ENCODE measurements at regions not wholly inside any gene's neighbourhood (a gene's known extent, or its start where the extent isn't known, plus 50 kb on each side); places are given as distances from the start of the nearest gene placed in this dataset.

DNA sequence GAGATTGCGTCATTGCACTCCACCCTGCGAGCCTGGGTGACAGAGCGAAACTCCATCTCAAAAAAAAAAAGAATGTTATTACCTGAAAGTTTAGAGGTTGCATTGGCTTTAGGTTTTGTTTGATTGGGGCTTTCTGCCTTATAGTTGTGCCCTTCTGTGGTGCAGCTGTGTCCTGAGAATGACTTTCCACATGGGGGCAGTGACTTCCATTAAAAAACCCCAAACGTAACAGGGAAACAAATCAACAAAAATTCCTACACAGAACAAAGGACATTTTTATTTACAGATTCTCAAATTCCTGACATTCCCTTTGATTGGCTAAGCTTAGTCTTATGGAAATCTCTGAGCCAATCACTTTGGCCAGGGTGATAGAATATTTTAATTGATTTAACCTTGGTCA lies 154.1 kb upstream of the GPR149 start:
- H3K4me1 ChIP-seq, result no peaks in the 10 kb centered on the region
- no peak for DNase-seq
- no peaks in the 10 kb centered on the region for H3K27me3 ChIP-seq
- WGBS, 2 donors, result 74 to 81% methylated on average over 4 of the region's 4 CpGs
- H3K9me3 ChIP-seq, result peaks cover 0 to 10% (median 0%) of the 10 kb centered on the region in 11 donors
- H3K27ac ChIP-seq, result no peak overlapping the region
- no peaks in the 10 kb centered on the region for H3K36me3 ChIP-seq
- TF ChIP-seq CTCF (IDR thresholded peaks at IDR 0.05), result no peak
- intact Hi-C loops (cut with DNase I), result no loop called here
- ATAC-seq, result no peak
- no peak overlapping the region for H3K4me3 ChIP-seq

DNA sequence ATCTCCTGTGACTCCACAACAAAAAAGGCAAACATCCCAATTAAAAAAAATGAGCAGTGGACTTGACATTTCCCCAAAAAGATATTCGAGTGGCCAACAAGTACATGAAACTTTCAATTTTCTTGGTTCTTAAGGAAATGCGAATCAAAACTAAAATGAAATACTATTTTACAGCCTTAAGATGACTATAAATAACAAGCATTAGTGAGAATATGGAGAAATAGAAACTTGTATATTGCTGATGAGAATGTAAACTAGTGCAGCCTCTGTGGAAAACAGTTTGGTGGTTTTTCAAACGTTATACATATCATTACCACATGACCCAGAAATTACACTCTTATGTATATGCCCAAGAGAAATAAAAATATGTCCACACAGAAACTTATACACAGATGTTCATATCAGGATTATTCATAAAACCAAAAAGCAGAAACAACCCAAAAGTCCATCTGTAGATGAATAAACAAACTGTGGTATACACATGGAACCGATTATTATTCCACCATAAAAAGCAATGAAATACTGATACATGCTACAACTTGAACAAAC lies 153.2 kb upstream of the GPR149 start:
- no peak for ATAC-seq
- intact Hi-C loops (cut with DNase I), result no loop called here
- Histone ChIP-seq H3K27ac (no peak overlapping the region), H3K4me3 (no peak overlapping the region), H3K27me3 (no peaks in the 10 kb centered on the region), H3K4me1 (no peaks in the 10 kb centered on the region), H3K36me3 (no peaks in the 10 kb centered on the region), H3K9me3 (peaks cover 0 to 10% (median 0%) of the 10 kb centered on the region in 11 donors)
- DNase-seq, result no peak
- no peak for TF ChIP-seq CTCF (IDR thresholded peaks at IDR 0.05)
- 74 to 81% methylated on average over 4 of the region's 4 CpGs for WGBS, 2 donors

- Histone ChIP-seq H3K4me1 (no peaks in the 10 kb centered on the region), H3K36me3 (no peaks in the 10 kb centered on the region), H3K4me3 (no peak overlapping the region), H3K27me3 (no peaks in the 10 kb centered on the region), H3K27ac (no peak overlapping the region), H3K9me3 (peaks cover 0 to 13% (median 0%) of the 10 kb centered on the region in 11 donors)
- TF ChIP-seq CTCF (IDR thresholded peaks at IDR 0.05), result no peak
- ATAC-seq (no peak), DNase-seq (no peak)
- intact Hi-C loops (cut with DNase I), result no loop called here
These were observed 152.5 kb upstream of the GPR149 start for GRCh38 chr3:154582501-154582900.

- H3K36me3 ChIP-seq, result no peaks in the 10 kb centered on the region
- DNase-seq (no peak), ATAC-seq (no peak)
- no peak for TF ChIP-seq CTCF (IDR thresholded peaks at IDR 0.05)
- H3K27ac ChIP-seq, result no peak overlapping the region
- H3K9me3 ChIP-seq, result peaks cover 0 to 22% (median 3%) of the 10 kb centered on the region in 11 donors
- H3K4me1 ChIP-seq, result no peaks in the 10 kb centered on the region
- H3K27me3 ChIP-seq, result no peaks in the 10 kb centered on the region
- WGBS, 2 donors, result 67 to 70% methylated on average over 4 of the region's 4 CpGs
- H3K4me3 ChIP-seq, result no peak overlapping the region
- intact Hi-C loops (cut with DNase I), result no loop called here
These were observed 141.7 kb upstream of the GPR149 start for GRCh38 chr3:154571553-154572226.
